ENCODE measurements at regions not wholly inside any gene's neighbourhood (a gene's known extent, or its start where the extent isn't known, plus 50 kb on each side); places are given as distances from the start of the nearest gene placed in this dataset.

- TF ChIP-seq NR2F2 (IDR thresholded peaks at IDR 0.05) (no peak), HNF4G (IDR thresholded peaks at IDR 0.05) (no peak), EGR1 (IDR thresholded peaks at IDR 0.05; ENCODE audit: low read depth in 2 of 2) (no peak), ZBTB33 (IDR thresholded peaks at IDR 0.05) (no peak), SP1 (IDR thresholded peaks at IDR 0.05) (no peak)
Measured at GRCh38 chr6:121548131-121548530, 112.7 kb downstream of the GJA1 start (continued).

- TF ChIP-seq HNF4G (IDR thresholded peaks at IDR 0.05) (no peak), RXRA (IDR thresholded peaks at IDR 0.05) (no peak), JUND (IDR thresholded peaks at IDR 0.05) (no peak), HNF4A (conservative IDR thresholded peaks at IDR 0.05) (no peak), NR2F2 (IDR thresholded peaks at IDR 0.05) (no peak), SP1 (IDR thresholded peaks at IDR 0.05) (no peak), ZBTB33 (IDR thresholded peaks at IDR 0.05) (no peak), RAD21 (IDR thresholded peaks at IDR 0.05) (no peak), CTCF (IDR thresholded peaks at IDR 0.05; ENCODE audit: low read depth, low read length, missing input control) (no peak), GABPA (IDR thresholded peaks at IDR 0.05 in 1 of 2, conservative IDR thresholded peaks at IDR 0.05 in 1 of 2) (no peak), ATF3 (IDR thresholded peaks at IDR 0.05) (no peak), FOXA2 (IDR thresholded peaks at IDR 0.05) (no peak), FOXA1 (IDR thresholded peaks at IDR 0.05) (no peak), EGR1 (IDR thresholded peaks at IDR 0.05; ENCODE audit: low read depth in 2 of 2) (no peak)
- no peak overlapping the region for H3K27ac ChIP-seq (ENCODE audit: low read depth in 1 of 2, low read length in 2 of 2)
- 63% methylated on average over 3 of the region's 3 CpGs for WGBS
- H3K27me3 ChIP-seq (ENCODE audit: control insufficient read depth in 4 of 4, insufficient read depth in 4 of 4, low read length in 3 of 4): peaks cover 0 to 3% (median 0%) of the 10 kb centered on the region in 4 donors
- no peaks in the 10 kb centered on the region for H3K9me3 ChIP-seq (ENCODE audit: control insufficient read depth in 4 of 4, low read length in 3 of 4)
- H3K9ac ChIP-seq (ENCODE audit: low read depth in 1 of 2, low read length in 2 of 2): no peak overlapping the region
- no peaks in the 10 kb centered on the region for H3K4me1 ChIP-seq (ENCODE audit: control insufficient read depth in 4 of 4, insufficient read depth in 4 of 4, low read length in 3 of 4)
- H3K4me3 ChIP-seq (ENCODE audit: low read depth in 1 of 3, low read length in 3 of 3): no peak overlapping the region
- no peaks in the 10 kb centered on the region for H3K36me3 ChIP-seq (ENCODE audit: control insufficient read depth in 4 of 4, insufficient read depth in 3 of 4, low read depth in 1 of 4, low read length in 3 of 4)
- no peak for DNase-seq (ENCODE audit: low spot score)
Measured at GRCh38 chr6:121549736-121550135, 114.3 kb downstream of the GJA1 start.

GRCh38 chr6:121550491-121551010, 115.1 kb downstream of the GJA1 start:
- H3K9me3 ChIP-seq (ENCODE audit: control insufficient read depth in 4 of 4, low read length in 3 of 4): no peaks in the 10 kb centered on the region

More at GRCh38 chr6:121550491-121551010, 115.1 kb downstream of the GJA1 start:
- Histone ChIP-seq H3K36me3 (ENCODE audit: control insufficient read depth in 4 of 4, insufficient read depth in 3 of 4, low read depth in 1 of 4, low read length in 3 of 4) (no peaks in the 10 kb centered on the region), H3K9ac (ENCODE audit: low read depth in 1 of 2, low read length in 2 of 2) (no peak overlapping the region), H3K27ac (ENCODE audit: low read depth in 1 of 2, low read length in 2 of 2) (no peak overlapping the region), H3K27me3 (ENCODE audit: control insufficient read depth in 4 of 4, insufficient read depth in 4 of 4, low read length in 3 of 4) (peaks cover 0 to 3% (median 0%) of the 10 kb centered on the region in 4 donors), H3K4me3 (ENCODE audit: low read depth in 1 of 3, low read length in 3 of 3) (no peak overlapping the region), H3K4me1 (ENCODE audit: control insufficient read depth in 4 of 4, insufficient read depth in 4 of 4, low read length in 3 of 4) (no peaks in the 10 kb centered on the region)
- WGBS: 82% methylated on average over 3 of the region's 3 CpGs
- TF ChIP-seq FOXA1 (IDR thresholded peaks at IDR 0.05) (no peak), RXRA (IDR thresholded peaks at IDR 0.05) (no peak)
- DNase-seq (ENCODE audit: low spot score): no peak

All from liver (tissue), 8 donors.